ENCODE measurements at regions not wholly inside any gene's neighbourhood (a gene's known extent, or its start where the extent isn't known, plus 50 kb on each side); places are given as distances from the start of the nearest gene placed in this dataset.

DNA sequence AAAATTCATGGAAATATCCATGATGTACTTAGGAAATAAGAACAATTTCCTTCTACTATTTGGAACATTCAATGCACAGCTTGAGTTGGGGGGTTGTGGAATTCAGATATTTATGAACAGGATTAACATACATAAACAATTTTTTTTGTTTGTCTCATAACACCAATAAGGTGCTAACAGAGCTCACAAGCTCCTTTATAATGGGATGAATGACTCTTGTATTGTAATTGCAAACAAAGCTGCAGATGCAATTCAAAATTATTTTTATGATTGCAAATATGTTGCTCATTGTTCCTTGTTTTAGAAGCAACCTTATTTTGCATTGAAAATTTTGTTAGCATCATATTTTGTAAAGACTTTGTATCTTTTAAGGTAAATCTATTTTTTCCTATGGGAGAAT lies 265.7 kb downstream of the PCDH17 start:
- TF ChIP-seq, protein P1, sequence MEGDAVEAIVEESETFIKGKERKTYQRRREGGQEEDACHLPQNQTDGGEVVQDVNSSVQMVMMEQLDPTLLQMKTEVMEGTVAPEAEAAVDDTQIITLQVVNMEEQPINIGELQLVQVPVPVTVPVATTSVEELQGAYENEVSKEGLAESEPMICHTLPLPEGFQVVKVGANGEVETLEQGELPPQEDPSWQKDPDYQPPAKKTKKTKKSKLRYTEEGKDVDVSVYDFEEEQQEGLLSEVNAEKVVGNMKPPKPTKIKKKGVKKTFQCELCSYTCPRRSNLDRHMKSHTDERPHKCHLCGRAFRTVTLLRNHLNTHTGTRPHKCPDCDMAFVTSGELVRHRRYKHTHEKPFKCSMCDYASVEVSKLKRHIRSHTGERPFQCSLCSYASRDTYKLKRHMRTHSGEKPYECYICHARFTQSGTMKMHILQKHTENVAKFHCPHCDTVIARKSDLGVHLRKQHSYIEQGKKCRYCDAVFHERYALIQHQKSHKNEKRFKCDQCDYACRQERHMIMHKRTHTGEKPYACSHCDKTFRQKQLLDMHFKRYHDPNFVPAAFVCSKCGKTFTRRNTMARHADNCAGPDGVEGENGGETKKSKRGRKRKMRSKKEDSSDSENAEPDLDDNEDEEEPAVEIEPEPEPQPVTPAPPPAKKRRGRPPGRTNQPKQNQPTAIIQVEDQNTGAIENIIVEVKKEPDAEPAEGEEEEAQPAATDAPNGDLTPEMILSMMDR (IDR thresholded peaks at IDR 0.05; ENCODE audit: insufficient read depth, low read depth, low read length) = no peak
- TF ChIP-seq EZH2 (IDR thresholded peaks at IDR 0.05; ENCODE audit: insufficient read depth, low read length) = no peak
